ENCODE measurements at regions not wholly inside any gene's neighbourhood (a gene's known extent, or its start where the extent isn't known, plus 50 kb on each side); places are given as distances from the start of the nearest gene placed in this dataset.

- no peak for TF ChIP-seq ZNF180 (CRISPR knock-in tag; IDR thresholded peaks at IDR 0.05; ENCODE audit: borderline replicate concordance, low read depth)
- no peak for TF ChIP-seq POLR2A (IDR thresholded peaks at IDR 0.05; ENCODE audit: insufficient read depth in 1 of 2, low read depth in 2 of 2, low read length in 2 of 2)
- TF ChIP-seq NR1H2 (CRISPR knock-in tag; IDR thresholded peaks at IDR 0.05; ENCODE audit: borderline replicate concordance, low read depth), result no peak
- TF ChIP-seq CTCF (CRISPR knock-in tag; IDR thresholded peaks at IDR 0.05), result no peak
- TF ChIP-seq SNRNP70 (IDR thresholded peaks at IDR 0.05; ENCODE audit: low read depth, low read length), result no peak
- TF ChIP-seq ZFP90 (CRISPR knock-in tag; IDR thresholded peaks at IDR 0.05; ENCODE audit: borderline replicate concordance), result no peak
- TF ChIP-seq GTF2F1 (IDR thresholded peaks at IDR 0.05; ENCODE audit: low read length), result no peak
- TF ChIP-seq ZNF766 (CRISPR knock-in tag; IDR thresholded peaks at IDR 0.05; ENCODE audit: borderline replicate concordance), result no peak
- no peak for TF ChIP-seq TIGD3 (CRISPR knock-in tag; IDR thresholded peaks at IDR 0.05; ENCODE audit: borderline replicate concordance)
- no peak for TF ChIP-seq MIER2 (CRISPR knock-in tag; IDR thresholded peaks at IDR 0.05)
- TF ChIP-seq PHF8 (CRISPR knock-in tag; IDR thresholded peaks at IDR 0.05), result no peak
- no peak for TF ChIP-seq ZBTB33 (CRISPR knock-in tag; IDR thresholded peaks at IDR 0.05)
- TF ChIP-seq NCOA2 (CRISPR knock-in tag; IDR thresholded peaks at IDR 0.05), result no peak
- no peak for TF ChIP-seq MAX (IDR thresholded peaks at IDR 0.05)
Observed at GRCh38 chr1:109826930-109827349, 63.2 kb upstream of the EPS8L3 start.
